Breast epithelium (tissue), 3 donors: ENCODE measurements at regions not wholly inside any gene's neighbourhood (a gene's known extent, or its start where the extent isn't known, plus 50 kb on each side); places are given as distances from the start of the nearest gene placed in this dataset.

Experiments used
- CTCF ChIP-seq, 3 donors: fragments of 450-650 bp; IDR thresholded peaks; one replicate each; pipeline ENCODE4 v1.5.1; 2016 to 2017; ENCODE audit warnings: antibody characterized with exemption in 3 of 3, mild to moderate bottlenecking in 3 of 3, moderate library complexity in 3 of 3
- POLR2A ChIP-seq: fragments of 450-650 bp; IDR thresholded peaks from one replicate; pipeline ENCODE4 v1.6.1; 2016; ENCODE audit warnings: antibody characterized with exemption, mild to moderate bottlenecking, moderate library complexity
- POLR2AphosphoS5 ChIP-seq, 3 donors: sonication (generic); formaldehyde crosslinking; IDR thresholded peaks; one replicate each; pipeline ENCODE4 v1.6.1; 2017; ENCODE audit warnings: antibody characterized with exemption in 3 of 3

- no peak for TF ChIP-seq POLR2A
- no peak for TF ChIP-seq CTCF (IDR thresholded peaks at IDR 0.05)
- no peak for TF ChIP-seq POLR2AphosphoS5 (IDR thresholded peaks at IDR 0.05)
These were observed 356.2 kb upstream of the CD180 start for GRCh38 chr5:67552773-67553172.
